NCI-H226 (cell line): ENCODE measurements at regions not wholly inside any gene's neighbourhood (a gene's known extent, or its start where the extent isn't known, plus 50 kb on each side); places are given as distances from the start of the nearest gene placed in this dataset.
A peak's percentile ranks its signal among the peaks of the same experiment; 100 is the strongest.
"Not testable (repeated sequence)": the region's sequence is repeated elsewhere in the genome, so short reads cannot be mapped to it uniquely, and the experiment has no call there.

Experiments used
- DNase-seq: peaks from one replicate; pipeline ENCODE4 v3.0.0-alpha.2; 2015

DNA sequence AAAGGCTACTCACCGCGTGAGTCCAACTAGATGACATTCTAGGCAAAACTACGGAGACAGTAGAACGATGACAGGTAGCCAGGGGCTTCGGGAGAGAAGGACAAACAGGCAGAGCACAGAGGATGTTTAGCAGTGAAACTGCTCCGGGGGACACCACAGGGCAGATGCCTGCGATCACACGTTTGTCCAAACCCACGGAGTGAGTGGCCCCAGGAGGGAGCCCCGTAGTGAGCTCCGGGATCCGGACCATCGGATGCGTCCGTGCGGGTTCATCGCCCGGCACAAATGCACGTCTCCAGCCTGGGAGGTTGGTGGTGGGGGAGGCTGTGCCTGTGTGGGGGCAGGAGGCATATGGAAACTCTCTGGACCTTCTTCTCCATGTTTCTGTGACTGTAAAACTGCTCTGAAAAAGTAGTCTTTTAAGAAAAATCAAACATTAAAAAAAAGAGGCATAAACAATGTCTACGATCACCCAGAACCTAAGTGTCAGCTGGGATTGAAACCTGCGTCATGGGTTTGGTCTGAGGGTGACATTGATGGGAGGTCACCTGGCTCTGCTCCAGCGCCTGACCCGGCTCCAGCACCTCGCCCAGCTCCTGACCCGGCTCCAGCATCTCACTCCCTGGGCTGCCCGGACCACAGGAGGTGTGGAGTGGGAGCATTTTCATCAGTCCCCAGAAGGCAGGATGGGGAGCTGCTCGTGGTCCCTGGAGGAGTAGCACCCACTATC is 83.0 kb upstream of the CTDP1 start:
- DNase-seq, result no peak

DNA sequence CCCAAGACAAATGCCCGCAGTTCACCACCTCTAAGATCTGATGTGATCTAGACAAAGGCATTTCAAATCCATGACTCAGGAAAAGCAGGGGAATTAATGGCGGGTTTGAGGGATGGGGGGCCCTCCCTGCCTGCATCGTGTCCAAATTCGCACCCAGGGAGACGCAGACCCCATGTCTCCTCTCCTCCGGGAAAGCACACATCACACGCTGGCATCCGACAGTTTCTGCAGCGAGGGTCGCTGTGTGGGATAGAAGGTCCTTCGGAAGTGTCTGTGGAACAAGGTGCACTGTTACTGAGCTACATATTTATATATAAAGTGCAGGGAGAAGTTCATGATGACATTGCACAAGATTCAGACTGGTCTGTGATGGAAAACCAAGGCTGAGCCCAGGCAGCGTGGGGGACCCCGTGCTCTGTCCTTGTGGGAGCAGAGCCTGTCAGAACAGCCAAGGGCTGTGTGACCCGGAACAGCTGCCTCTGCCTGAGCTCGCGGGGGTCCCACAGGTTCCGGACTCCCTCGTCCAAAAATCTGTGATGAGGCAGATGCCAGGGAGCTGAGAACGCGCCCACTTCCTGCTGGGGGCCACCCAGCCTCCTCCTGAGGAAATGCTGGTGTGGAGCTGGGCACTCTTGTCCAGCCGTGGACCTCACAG is 82.3 kb upstream of the CTDP1 start:
- no peak for DNase-seq

DNA sequence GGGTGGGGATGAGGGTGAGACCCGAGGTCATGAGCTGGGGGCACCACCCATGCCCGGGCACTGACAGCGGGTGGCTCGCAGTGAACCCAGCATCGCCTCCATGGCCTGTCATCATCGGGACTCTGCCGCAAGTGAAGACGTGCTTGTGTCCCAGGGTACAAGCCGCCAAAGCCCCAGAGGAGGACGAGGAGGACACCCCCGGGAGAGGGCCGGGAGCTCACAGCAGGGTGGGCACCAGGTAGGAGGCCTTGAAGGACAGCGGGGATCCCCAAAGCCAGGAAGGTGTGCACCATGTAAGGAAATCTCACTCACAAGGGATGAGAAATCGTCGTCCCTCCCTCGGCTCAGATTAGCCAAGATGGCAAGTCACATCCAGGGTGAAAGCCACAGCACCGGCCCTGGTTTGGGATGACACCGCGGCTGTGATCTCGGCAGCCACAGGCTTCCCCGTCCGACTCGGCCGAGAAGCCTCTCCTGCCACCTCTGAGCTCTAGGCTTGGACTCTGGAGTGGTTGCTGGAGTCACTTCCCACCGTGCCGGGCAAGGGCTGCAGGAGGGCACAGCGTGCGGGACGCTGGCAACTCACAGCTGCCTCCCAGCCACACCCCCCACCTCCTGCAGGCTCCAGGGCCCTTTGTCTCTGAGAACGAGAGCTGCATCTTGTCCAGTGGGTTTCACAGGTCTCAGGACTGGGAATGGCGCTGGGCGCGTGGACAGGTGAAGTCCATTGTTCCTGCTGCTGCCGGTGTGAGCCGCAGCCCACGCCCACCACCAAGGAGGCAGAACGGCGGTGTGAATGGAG is 81.6 kb upstream of the CTDP1 start:
- no peak for DNase-seq

DNA sequence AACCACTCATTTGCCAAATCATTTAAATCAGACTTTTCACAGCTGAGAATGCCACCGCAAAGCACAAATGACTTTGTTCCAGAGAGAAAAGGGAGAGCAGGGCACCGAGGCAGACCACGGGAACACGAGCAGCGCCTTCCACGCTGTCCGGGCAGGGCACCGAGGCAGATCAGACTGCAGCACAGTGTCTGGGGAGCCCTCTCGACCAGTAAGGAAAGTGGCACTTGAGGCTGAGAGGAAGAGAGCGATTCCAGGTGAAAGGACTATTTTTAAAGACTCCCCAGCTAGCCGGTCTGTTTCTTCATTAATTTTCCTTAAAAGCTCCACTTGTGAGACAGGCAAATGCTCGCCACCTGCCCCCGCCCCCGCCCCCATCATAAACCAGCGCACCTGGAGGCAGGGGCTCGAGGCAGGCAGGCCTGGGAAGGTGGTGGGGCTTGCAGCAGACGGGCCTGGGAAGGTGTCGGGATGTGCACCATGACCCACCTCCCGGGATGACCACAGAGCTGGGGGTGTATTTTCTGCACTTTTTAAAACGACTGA is 80.9 kb upstream of the CTDP1 start:
- no peak for DNase-seq

GRCh38 chr18:79599441-79599931 is 80.1 kb upstream of the CTDP1 start:
- DNase-seq, result no peak

DNA sequence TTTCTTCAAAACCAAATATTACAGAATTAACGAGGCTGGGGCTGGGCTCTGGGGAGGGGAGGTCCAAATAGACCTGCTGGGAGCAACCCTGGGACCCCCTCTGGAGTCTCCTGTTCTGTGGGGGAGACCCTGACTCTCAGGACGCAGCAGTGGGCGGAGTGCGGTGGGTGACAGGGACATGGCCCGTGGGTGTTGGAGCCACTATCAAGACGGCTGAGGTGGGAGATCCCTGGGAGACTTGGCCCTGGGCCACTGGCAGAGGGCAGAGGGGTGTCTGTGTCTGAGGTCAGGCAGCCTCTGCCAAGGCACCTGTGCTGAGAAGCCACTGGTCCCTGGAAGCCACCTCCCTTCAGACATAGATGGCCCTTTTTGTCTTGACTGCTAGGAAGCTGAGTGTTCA is 79.5 kb upstream of the CTDP1 start:
- DNase-seq, result no peak

GRCh38 chr18:79600596-79600995 is 79.0 kb upstream of the CTDP1 start:
- no peak for DNase-seq

DNA sequence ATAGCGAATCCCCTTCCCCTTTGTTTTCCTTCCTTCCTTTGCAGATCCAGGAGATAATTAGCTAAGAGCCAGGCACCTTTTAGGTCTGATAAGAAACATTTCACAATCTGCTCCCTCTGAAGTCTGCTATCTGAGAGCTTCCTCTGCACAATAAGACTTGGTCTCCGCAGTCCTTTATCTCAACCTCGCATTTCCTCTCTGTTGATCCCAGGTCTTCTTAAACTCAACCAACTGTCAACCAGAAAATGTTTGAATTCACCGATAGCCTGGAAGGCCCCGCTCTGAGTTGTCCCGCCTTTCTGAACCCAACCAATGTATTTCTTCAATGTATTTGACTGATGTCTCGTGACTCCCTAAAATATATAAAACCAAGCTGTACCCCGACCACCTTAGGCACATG is 78.4 kb upstream of the CTDP1 start:
- DNase-seq, result no peak

DNA sequence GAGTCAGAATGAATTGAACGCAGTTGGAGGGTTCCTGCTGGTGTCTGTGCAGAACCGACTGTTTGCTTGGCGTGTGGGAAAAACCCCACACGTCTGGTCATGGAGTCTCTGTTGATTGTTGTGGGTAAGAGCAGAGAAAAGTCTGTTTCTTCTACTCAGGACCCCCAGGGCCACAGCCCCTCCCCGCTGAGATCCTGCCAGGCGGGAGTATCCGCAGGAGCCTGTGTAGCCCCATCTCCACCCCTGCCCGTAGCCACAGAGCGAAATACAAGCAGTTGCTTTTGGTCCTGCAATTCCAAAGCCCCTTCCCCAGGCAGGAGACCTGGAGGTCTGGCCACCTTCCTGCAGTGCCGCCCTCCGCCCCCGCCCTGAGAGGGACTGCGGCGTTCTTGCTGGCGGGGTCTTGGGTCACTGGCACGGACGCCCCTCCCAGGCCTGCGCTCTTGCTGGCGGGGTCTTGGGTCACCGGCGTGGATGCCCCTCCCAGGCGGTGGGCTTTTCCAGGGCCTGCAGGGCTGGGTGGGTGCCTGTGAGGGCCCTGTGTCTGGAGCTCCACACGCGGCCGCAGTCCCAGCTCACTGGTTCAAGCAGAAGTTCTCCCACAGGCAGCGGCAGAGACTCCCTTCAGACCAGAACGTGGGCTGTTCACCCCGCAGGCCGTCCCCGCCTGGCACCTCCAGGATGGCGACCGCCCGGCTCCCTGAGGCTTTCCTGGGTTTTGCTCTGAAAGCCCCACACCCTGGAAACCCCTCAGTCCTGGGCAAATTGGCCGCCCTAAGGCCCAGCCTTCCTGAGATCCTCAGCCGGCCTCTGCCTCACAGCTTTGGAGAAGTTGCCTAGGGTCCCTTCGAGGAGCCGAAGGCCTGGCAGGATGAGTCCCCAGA is 76.0 kb upstream of the CTDP1 start:
- no peak for DNase-seq

DNA sequence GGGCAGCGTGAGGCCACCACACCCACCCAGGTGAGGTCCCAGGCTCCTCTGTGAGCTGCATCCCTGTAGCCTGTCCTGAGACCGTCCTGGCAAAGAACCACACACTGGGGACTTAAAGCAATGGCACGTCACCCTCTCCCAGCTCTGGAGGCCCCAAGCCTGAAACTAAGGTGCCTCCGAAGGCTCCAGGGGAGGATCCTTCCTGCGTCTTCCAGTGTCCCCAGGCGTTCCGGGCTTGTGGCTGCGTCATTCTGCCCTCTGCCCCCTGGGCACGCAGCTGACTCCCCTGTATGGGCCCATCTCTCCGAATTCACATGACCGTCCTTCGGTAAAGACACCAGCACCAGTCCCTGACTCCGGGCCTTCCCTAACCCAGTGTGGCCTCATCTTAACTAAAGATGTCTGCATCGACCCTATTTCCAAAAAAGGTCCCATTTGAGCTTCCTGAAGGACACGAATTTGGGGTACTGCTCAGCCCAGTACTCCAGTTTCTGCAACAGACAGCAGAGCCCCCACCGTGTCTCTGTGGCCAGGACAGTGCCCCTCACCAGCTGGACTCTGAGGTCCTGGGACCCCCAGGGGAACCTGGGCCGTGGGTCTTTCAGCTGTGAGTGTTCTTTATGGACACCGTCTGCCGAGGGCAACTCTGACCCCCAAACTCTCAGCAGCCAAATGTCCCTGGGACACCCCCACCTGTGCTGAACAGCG is 75.2 kb upstream of the CTDP1 start:
- DNase-seq, result no peak

DNA sequence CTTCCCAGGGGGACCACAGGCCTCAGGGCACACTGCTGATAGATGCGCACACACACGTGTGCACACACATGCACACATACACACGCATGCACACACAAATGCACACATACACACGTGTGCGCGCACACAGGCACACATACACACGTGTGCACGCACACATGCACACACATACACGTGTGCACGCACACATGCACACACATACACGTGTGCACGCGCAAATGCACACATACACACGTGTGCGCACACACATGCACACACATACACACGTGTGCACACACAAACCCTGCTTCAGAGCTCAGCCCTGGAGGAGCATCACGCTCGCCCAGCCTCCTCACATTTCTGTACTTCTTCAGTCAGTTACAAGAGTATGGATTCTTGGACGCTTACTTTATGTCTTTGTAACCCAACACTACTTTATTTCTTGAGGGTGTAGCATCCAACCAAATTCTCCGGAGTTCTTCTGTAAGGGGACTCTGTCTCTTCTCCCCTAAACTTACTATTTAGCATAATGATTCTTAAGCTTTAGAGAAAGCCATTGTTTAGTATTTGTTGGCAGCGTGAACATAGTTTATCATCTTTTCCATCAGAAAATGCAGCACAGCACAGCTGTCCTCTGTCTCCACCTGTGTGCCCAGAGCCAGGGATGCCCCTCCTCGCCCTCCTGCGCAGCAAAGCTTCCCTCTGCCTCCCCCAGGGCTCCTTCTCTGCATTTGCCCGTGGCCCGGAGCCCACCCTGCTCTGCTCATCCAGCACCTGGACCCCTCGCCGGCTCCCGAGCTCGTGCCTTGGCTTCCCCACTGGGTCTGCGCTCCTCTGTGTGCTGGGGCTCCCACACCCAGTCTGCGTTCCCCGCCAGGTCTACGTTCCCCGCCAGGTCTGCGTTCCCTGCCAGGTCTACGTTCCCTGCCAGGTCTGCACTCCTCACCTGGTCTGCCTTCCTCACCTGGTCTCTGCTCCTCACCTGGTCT is 74.4 kb upstream of the CTDP1 start:
- DNase-seq, result no peak

DNA sequence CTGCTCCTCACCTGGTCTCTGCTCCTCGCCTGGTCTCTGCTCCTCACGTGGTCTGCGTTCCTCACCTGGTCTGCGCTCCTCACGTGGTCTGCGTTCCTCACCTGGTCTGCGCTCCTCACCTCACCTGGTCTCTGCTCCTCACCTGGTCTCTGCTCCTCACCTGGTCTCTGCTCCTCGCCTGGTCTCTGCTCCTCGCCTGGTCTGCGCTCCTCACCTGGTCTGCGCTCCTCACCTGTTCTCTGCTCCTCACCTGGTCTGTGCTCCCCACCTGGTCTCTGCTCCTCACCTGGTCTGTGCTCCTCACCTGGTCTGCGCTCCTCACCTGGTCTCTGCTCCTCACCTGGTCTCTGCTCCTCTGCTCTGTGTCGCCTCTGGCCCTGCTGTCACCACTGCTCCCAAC is 73.5 kb upstream of the CTDP1 start:
- not testable (repeated sequence) for DNase-seq

GRCh38 chr18:79606621-79607331 is 72.8 kb upstream of the CTDP1 start:
- no peak for DNase-seq

GRCh38 chr18:79607361-79607952 is 72.1 kb upstream of the CTDP1 start:
- no peak for DNase-seq

- no peak for DNase-seq
Observed at GRCh38 chr18:79608069-79608468, 71.5 kb upstream of the CTDP1 start.

DNA sequence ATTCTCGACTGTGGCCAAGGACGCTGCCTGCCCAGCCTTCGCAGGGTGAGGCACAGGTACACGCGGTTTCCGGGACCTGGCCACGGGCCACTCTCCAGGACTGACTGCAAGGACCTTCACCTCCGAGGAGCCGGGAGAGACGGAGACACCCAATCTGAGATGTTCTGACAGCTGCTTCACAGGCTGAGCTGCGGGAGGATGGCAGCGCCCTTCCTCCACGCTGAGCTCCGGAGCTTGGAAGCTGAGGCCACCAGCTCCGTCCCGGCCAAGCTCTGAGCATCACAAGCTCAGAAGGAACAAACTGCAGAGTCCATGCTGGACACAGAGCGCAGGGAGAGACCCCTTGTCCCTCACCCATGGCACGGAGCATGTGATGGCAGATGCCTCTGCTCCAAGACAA is 71.1 kb upstream of the CTDP1 start:
- DNase-seq, result no peak

DNA sequence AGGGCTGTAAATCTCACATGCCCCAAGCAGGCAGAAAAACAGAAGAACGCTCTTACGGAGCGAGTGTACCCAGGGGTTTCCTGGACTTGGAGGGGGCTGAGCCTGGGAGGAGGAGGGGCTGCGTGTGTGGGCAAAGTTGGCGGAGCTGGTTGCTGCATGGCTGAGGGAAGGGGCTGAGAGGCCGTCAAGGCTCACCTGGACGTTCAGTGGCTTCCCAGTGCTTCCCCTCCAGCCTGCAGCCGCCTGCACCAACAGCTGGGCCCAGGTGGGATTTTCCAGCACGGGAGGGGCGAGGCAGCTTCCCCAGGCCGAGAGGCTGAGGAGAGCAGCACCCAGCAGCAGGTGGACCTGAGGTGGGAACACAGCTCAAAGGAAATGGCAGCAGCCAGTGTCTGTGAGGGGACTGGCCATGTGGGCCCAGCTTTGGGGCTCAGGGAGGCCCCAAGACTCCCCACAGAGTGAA is 70.6 kb upstream of the CTDP1 start:
- no peak for DNase-seq

DNA sequence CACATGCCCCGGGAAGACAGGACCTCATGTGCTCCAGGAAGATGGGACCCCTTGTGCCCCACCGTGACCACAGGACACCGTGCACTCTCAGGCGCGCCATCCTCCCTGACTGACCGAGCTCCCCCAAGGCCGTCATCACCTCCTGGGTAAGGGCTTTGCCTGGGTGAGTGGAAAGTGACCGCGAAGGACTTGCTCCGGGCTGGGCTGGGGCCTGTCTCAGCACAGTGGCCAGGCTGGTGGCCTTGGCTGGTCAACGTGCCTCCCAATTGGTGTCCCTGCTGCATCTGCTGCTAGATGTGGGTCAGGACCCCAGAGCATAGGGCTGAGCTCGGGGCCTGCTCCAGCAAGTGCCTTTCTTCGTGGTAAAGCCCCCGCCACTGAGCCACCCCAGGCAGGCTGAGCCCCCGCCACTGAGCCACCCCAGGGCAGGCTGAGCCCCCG is 69.7 kb upstream of the CTDP1 start:
- no peak for DNase-seq

- peak; percentile 57 for DNase-seq
Observed at GRCh38 chr18:79610461-79611039, 69.1 kb upstream of the CTDP1 start.
